Fibroblast of lung (primary cell): ENCODE measurements at regions not wholly inside any gene's neighbourhood (a gene's known extent, or its start where the extent isn't known, plus 50 kb on each side); places are given as distances from the start of the nearest gene placed in this dataset.

Source experiments
- CTCF ChIP-seq, 2 donors: IDR thresholded peaks in 1 of 2; conservative IDR thresholded peaks in 1 of 2; 1 replicate in 1 of 2; 2 replicates in 1 of 2; pipeline ENCODE4 v1.5.1; 2011 to 2012; ENCODE audit warnings: low read length in 2 of 2, control low read depth in 1 of 2, inconsistent platforms in 1 of 2, low read depth in 1 of 2, mild to moderate bottlenecking in 1 of 2
- EZH2 ChIP-seq: IDR thresholded peaks from 2 replicates; pipeline ENCODE4 v1.5.1; 2012; ENCODE audit warnings: low read length, control low read depth, mild to moderate bottlenecking; ENCODE audit errors: missing control alignments

DNA sequence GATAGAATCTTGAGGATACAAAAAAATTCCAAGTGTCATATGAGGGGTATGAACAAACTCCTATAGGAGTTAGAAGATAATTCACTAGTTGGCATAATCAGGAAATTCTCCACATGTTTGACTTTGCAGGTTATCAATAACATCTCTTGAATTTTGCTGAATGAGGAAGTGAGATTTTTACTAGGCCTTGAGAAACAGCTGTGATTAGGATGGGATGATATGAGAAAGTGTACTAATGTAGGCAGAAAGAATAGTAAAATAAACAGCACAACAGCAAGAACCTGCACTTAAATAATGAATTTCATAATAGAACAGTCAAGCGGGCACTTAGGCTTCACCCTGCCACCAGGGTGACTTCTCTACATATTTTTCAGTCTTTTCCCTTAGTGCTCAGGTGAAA is 570.8 kb upstream of the CRIM1 start:
- TF ChIP-seq CTCF (conservative IDR thresholded peaks at IDR 0.05 in 1 of 2, IDR thresholded peaks at IDR 0.05 in 1 of 2; ENCODE audit: low read depth in 1 of 2, low read length in 2 of 2): no peak
- TF ChIP-seq EZH2: no peak
